HEK293T (cell line): ENCODE measurements at regions not wholly inside any gene's neighbourhood (a gene's known extent, or its start where the extent isn't known, plus 50 kb on each side); places are given as distances from the start of the nearest gene placed in this dataset.

ENCODE experiments used
- ARNT ChIP-seq: fragments of 450-650 bp; IDR thresholded peaks from 2 replicates; pipeline ENCODE4 v1.6.1; 2017; ENCODE audit warnings: mild to moderate bottlenecking
- BHLHE40 ChIP-seq: fragments of 450-650 bp; IDR thresholded peaks from 2 replicates; pipeline ENCODE4 v1.6.1; 2016; ENCODE audit warnings: mild to moderate bottlenecking, moderate library complexity, borderline replicate concordance
- CTBP1 ChIP-seq: fragments of 450-650 bp; IDR thresholded peaks from 2 replicates; pipeline ENCODE4 v1.6.1; 2016; ENCODE audit warnings: borderline replicate concordance
- FOXA1 ChIP-seq: fragments of 450-650 bp; IDR thresholded peaks from 2 replicates; pipeline ENCODE4 v1.6.1; 2016; ENCODE audit warnings: mild to moderate bottlenecking
- FOXK2 ChIP-seq: fragments of 450-650 bp; IDR thresholded peaks from 2 replicates; pipeline ENCODE4 v1.6.1; 2016; ENCODE audit warnings: mild to moderate bottlenecking
- FOXM1 ChIP-seq: fragments of 450-650 bp; IDR thresholded peaks from 2 replicates; pipeline ENCODE4 v1.6.1; 2017; ENCODE audit warnings: mild to moderate bottlenecking, borderline replicate concordance
- HDGF ChIP-seq: fragments of 450-650 bp; IDR thresholded peaks from 2 replicates; pipeline ENCODE4 v1.6.1; 2017; ENCODE audit warnings: antibody characterized with exemption, borderline replicate concordance
- L3MBTL2 ChIP-seq: fragments of 450-650 bp; conservative IDR thresholded peaks from 2 replicates; pipeline ENCODE4 v1.6.1; 2016; ENCODE audit warnings: mild to moderate bottlenecking
- LEF1 ChIP-seq: fragments of 450-650 bp; IDR thresholded peaks from 2 replicates; pipeline ENCODE4 v1.6.1; 2017; ENCODE audit warnings: mild to moderate bottlenecking, borderline replicate concordance
- NFRKB ChIP-seq: fragments of 450-650 bp; IDR thresholded peaks from 2 replicates; pipeline ENCODE4 v1.6.1; 2016; ENCODE audit warnings: mild to moderate bottlenecking, moderate library complexity
- SP1 ChIP-seq: fragments of 450-650 bp; IDR thresholded peaks from 2 replicates; pipeline ENCODE4 v1.6.1; 2017
- SUZ12 ChIP-seq: fragments of 450-650 bp; IDR thresholded peaks from 2 replicates; pipeline ENCODE4 v1.6.1; 2016; ENCODE audit warnings: mild to moderate bottlenecking
- TARDBP ChIP-seq: fragments of 450-650 bp; IDR thresholded peaks from 2 replicates; pipeline ENCODE4 v1.6.1; 2016
- TF ChIP-seq, protein P1 (sequence below): fragments of 450-650 bp; IDR thresholded peaks from 2 replicates; pipeline ENCODE4 v1.6.1; 2016

GRCh38 chr2:41949091-41949882 lies 98.5 kb upstream of the PKDCC start:
- no peak for TF ChIP-seq ARNT
- TF ChIP-seq SP1: no peak
- TF ChIP-seq FOXM1: no peak
- TF ChIP-seq BHLHE40: no peak
- TF ChIP-seq L3MBTL2: no peak
- no peak for TF ChIP-seq SUZ12
- no peak for TF ChIP-seq HDGF
- no peak for TF ChIP-seq LEF1
- TF ChIP-seq NFRKB: no peak
- TF ChIP-seq, protein P1, sequence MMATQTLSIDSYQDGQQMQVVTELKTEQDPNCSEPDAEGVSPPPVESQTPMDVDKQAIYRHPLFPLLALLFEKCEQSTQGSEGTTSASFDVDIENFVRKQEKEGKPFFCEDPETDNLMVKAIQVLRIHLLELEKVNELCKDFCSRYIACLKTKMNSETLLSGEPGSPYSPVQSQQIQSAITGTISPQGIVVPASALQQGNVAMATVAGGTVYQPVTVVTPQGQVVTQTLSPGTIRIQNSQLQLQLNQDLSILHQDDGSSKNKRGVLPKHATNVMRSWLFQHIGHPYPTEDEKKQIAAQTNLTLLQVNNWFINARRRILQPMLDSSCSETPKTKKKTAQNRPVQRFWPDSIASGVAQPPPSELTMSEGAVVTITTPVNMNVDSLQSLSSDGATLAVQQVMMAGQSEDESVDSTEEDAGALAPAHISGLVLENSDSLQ: no peak
- no peak for TF ChIP-seq FOXK2
- TF ChIP-seq CTBP1: no peak
- TF ChIP-seq TARDBP: no peak
- no peak for TF ChIP-seq FOXA1
